Osteoblast (primary cell): ENCODE measurements at regions not wholly inside any gene's neighbourhood (a gene's known extent, or its start where the extent isn't known, plus 50 kb on each side); places are given as distances from the start of the nearest gene placed in this dataset.

Source experiments
- DNase-seq: peaks from one replicate; pipeline ENCODE4 v3.0.0; 2011; ENCODE audit warnings: low spot score, mixed read lengths; ENCODE audit not compliant: insufficient read length; ENCODE audit errors: missing footprints
- H2AFZ ChIP-seq: 2 replicates; pipeline ENCODE4 v1.6.0; 2011; ENCODE audit warnings: mild to moderate bottlenecking, low read length
- H3K27ac ChIP-seq: 2 replicates; pipeline ENCODE4 v1.5.1; 2011; ENCODE audit warnings: mild to moderate bottlenecking, low read depth, low read length, moderate library complexity
- H3K27me3 ChIP-seq: 2 replicates; pipeline ENCODE4 v1.6.0; 2012; ENCODE audit warnings: mild to moderate bottlenecking, control low read depth, inconsistent platforms, low read length, moderate library complexity; ENCODE audit not compliant: insufficient read depth
- H3K36me3 ChIP-seq: 2 replicates; pipeline ENCODE4 v1.5.1; 2011; ENCODE audit warnings: mild to moderate bottlenecking, low read length, control low read depth, moderate library complexity; ENCODE audit not compliant: insufficient read depth
- H3K4me1 ChIP-seq: 2 replicates; pipeline ENCODE4 v1.5.1; 2011; ENCODE audit warnings: mild to moderate bottlenecking, low read length, control low read depth, moderate library complexity; ENCODE audit not compliant: insufficient read depth
- H3K4me2 ChIP-seq: 2 replicates; pipeline ENCODE4 v1.6.0; 2011; ENCODE audit warnings: mild to moderate bottlenecking, low read length; ENCODE audit not compliant: insufficient read depth
- H3K4me3 ChIP-seq: fragments of 200-600 bp; sonication (generic); 3 replicates; pipeline ENCODE4 v1.5.1; 2012; ENCODE audit warnings: mild to moderate bottlenecking, low read length, inconsistent platforms; ENCODE audit not compliant: insufficient read depth
- H3K79me2 ChIP-seq: 2 replicates; pipeline ENCODE4 v1.6.0; 2012; ENCODE audit warnings: mild to moderate bottlenecking, low read length, control low read depth, inconsistent platforms; ENCODE audit not compliant: insufficient read depth
- H3K9me3 ChIP-seq: 2 replicates; pipeline ENCODE4 v1.5.1; 2011; ENCODE audit warnings: low read depth, low read length, control low read depth
- H4K20me1 ChIP-seq: 2 replicates; pipeline ENCODE4 v1.6.0; 2012; ENCODE audit warnings: mild to moderate bottlenecking, low read length, control low read depth; ENCODE audit not compliant: insufficient read depth
- CTCF ChIP-seq: IDR thresholded peaks from 2 replicates; pipeline ENCODE4 v1.5.1; 2011; ENCODE audit warnings: mild to moderate bottlenecking, low read depth, low read length, moderate library complexity; ENCODE audit errors: extremely low read depth

GRCh38 chr7:80403686-80404241 lies 108.1 kb downstream of the GNAT3 start:
- no peaks in the 10 kb centered on the region for H3K79me2 ChIP-seq
- H3K4me1 ChIP-seq = no peaks in the 10 kb centered on the region
- DNase-seq = no peak
- TF ChIP-seq CTCF = no peak
- no peak overlapping the region for H2AFZ ChIP-seq
- H3K36me3 ChIP-seq = no peaks in the 10 kb centered on the region
- H3K4me2 ChIP-seq = no peak overlapping the region
- H3K4me3 ChIP-seq = no peak overlapping the region
- H4K20me1 ChIP-seq = no peaks in the 10 kb centered on the region
- no peaks in the 10 kb centered on the region for H3K27me3 ChIP-seq
- no peaks in the 10 kb centered on the region for H3K9me3 ChIP-seq
- H3K27ac ChIP-seq = no peak overlapping the region

DNA sequence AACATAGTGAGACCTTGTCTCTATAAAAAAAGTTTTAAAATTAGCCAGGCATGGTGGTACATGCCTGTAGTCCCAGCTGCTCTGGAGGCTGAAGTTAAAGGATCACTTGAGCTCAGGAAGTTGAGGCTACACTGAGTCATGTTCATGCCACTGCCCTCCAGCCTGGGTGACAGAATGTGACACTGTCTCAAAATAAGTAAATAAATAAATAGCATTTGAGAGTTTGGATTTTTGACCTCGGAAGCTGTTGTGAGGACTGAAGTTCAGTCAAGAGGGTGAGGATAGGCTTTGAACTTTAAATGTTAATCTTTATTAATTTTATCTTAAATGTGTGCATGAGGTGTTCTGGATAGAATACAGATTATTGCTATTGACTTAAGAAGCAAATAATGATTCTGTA lies 110.2 kb downstream of the GNAT3 start:
- H3K79me2 ChIP-seq = no peaks in the 10 kb centered on the region
- H3K4me2 ChIP-seq = no peak overlapping the region
- H3K4me1 ChIP-seq = no peaks in the 10 kb centered on the region
- H3K27ac ChIP-seq = no peak overlapping the region
- no peaks in the 10 kb centered on the region for H3K9me3 ChIP-seq
- no peak for DNase-seq
- TF ChIP-seq CTCF = no peak
- no peak overlapping the region for H2AFZ ChIP-seq
- no peaks in the 10 kb centered on the region for H4K20me1 ChIP-seq
- H3K4me3 ChIP-seq = no peak overlapping the region
- no peaks in the 10 kb centered on the region for H3K27me3 ChIP-seq
- H3K36me3 ChIP-seq = no peaks in the 10 kb centered on the region

GRCh38 chr7:80393786-80394185 lies 118.1 kb downstream of the GNAT3 start:
- TF ChIP-seq CTCF = no peak
- no peak overlapping the region for H3K27ac ChIP-seq
- H4K20me1 ChIP-seq = no peaks in the 10 kb centered on the region
- no peaks in the 10 kb centered on the region for H3K9me3 ChIP-seq
- H3K36me3 ChIP-seq = no peaks in the 10 kb centered on the region
- no peak overlapping the region for H3K4me2 ChIP-seq
- no peaks in the 10 kb centered on the region for H3K79me2 ChIP-seq
- no peaks in the 10 kb centered on the region for H3K27me3 ChIP-seq
- no peak for DNase-seq
- no peak overlapping the region for H3K4me3 ChIP-seq
- no peaks in the 10 kb centered on the region for H3K4me1 ChIP-seq
- no peak overlapping the region for H2AFZ ChIP-seq

- Histone ChIP-seq H3K4me2 (no peak overlapping the region), H4K20me1 (no peaks in the 10 kb centered on the region), H3K4me1 (no peaks in the 10 kb centered on the region), H2AFZ (no peak overlapping the region), H3K4me3 (no peak overlapping the region), H3K27ac (no peak overlapping the region), H3K36me3 (no peaks in the 10 kb centered on the region), H3K27me3 (no peaks in the 10 kb centered on the region), H3K79me2 (no peaks in the 10 kb centered on the region), H3K9me3 (no peaks in the 10 kb centered on the region)
- peak; percentile 55 for TF ChIP-seq CTCF
- DNase-seq = no peak
Observed at GRCh38 chr7:80392229-80393169, 119.4 kb downstream of the GNAT3 start.
